GM23338 (cell line): ENCODE measurements at regions not wholly inside any gene's neighbourhood (a gene's known extent, or its start where the extent isn't known, plus 50 kb on each side); places are given as distances from the start of the nearest gene placed in this dataset.
A peak's percentile ranks its signal among the peaks of the same experiment; 100 is the strongest.

Experiments
- ATAC-seq: fragments of 200-7000 bp; cut with Tn5 transposase; 3 replicates; pipeline ENCODE4 v1.9.1; 2020
- DNase-seq: peaks from one replicate; pipeline ENCODE4 v3.0.0-alpha.2; 2015; ENCODE audit warnings: low spot score
- H2AFZ ChIP-seq: fragments of 200-600 bp; sonication (generic); 2 replicates; pipeline ENCODE4 v1.8.0; 2016; ENCODE audit warnings: antibody characterized with exemption, mild to moderate bottlenecking, moderate library complexity
- H3F3A ChIP-seq: fragments of 200-600 bp; sonication (generic); replicated peaks from 2 replicates; pipeline ENCODE4 v1.8.0; 2017; ENCODE audit warnings: antibody characterized with exemption, mixed run types, low read depth
- H3K27ac ChIP-seq: fragments of 200-600 bp; sonication (generic); 2 replicates; pipeline ENCODE4 v1.6.1; 2016; ENCODE audit warnings: low read depth
- H3K27me3 ChIP-seq: fragments of 200-600 bp; sonication (generic); 2 replicates; pipeline ENCODE4 v1.8.0; 2016; ENCODE audit warnings: mild to moderate bottlenecking, mixed run types, moderate library complexity; ENCODE audit not compliant: insufficient read depth
- H3K36me3 ChIP-seq: fragments of 200-600 bp; sonication (generic); 2 replicates; pipeline ENCODE4 v1.8.0; 2016; ENCODE audit warnings: mild to moderate bottlenecking; ENCODE audit not compliant: insufficient read depth
- H3K4me1 ChIP-seq: fragments of 200-600 bp; sonication (generic); 2 replicates; pipeline ENCODE4 v1.8.0; 2016; ENCODE audit warnings: mild to moderate bottlenecking, moderate library complexity; ENCODE audit not compliant: insufficient read depth
- H3K4me2 ChIP-seq: fragments of 200-600 bp; sonication (generic); 2 replicates; pipeline ENCODE4 v1.7.1; 2017; ENCODE audit warnings: mixed run types
- H3K4me3 ChIP-seq: fragments of 200-600 bp; sonication (generic); 2 replicates; pipeline ENCODE4 v1.6.1; 2016; ENCODE audit warnings: mixed run types
- H3K79me2 ChIP-seq: fragments of 200-600 bp; sonication (generic); replicated peaks from 2 replicates; pipeline ENCODE4 v1.8.0; 2017; ENCODE audit warnings: mild to moderate bottlenecking; ENCODE audit not compliant: insufficient read depth
- H3K9me2 ChIP-seq: fragments of 200-600 bp; sonication (generic); 2 replicates; pipeline ENCODE4 v1.8.0; 2017; ENCODE audit not compliant: insufficient read depth
- H4K20me1 ChIP-seq: fragments of 200-600 bp; sonication (generic); replicated peaks from 2 replicates; pipeline ENCODE4 v1.8.0; 2017; ENCODE audit warnings: mild to moderate bottlenecking; ENCODE audit not compliant: insufficient read depth
- H3K27ac Mint-ChIP-seq: 2 replicates; pipeline ENCODE4 v1.8.0; 2020; ENCODE audit warnings: inconsistent platforms, mild to moderate bottlenecking, moderate library complexity, mixed read lengths
- H3K27me3 Mint-ChIP-seq: 3 replicates; pipeline ENCODE4 v1.8.0; 2022; ENCODE audit warnings: low read depth, mild to moderate bottlenecking, moderate library complexity, mixed read lengths, inconsistent platforms; ENCODE audit not compliant: insufficient read depth, poor library complexity
- H3K36me3 Mint-ChIP-seq: 3 replicates; pipeline ENCODE4 v1.8.0; 2021; ENCODE audit warnings: low read depth, mild to moderate bottlenecking, inconsistent platforms, moderate library complexity, mixed read lengths
- H3K4me1 Mint-ChIP-seq: 3 replicates; pipeline ENCODE4 v1.8.0; 2020; ENCODE audit warnings: mild to moderate bottlenecking, inconsistent platforms, mixed read lengths
- H3K4me3 Mint-ChIP-seq: 3 replicates; pipeline ENCODE4 v1.8.0; 2021; ENCODE audit warnings: moderate library complexity, mild to moderate bottlenecking, inconsistent platforms, mixed read lengths
- H3K9me3 Mint-ChIP-seq: 3 replicates; pipeline ENCODE4 v1.8.0; 2020; ENCODE audit warnings: moderate library complexity, mild to moderate bottlenecking, inconsistent platforms, mixed read lengths
- CREB1 ChIP-seq: fragments of 250-450 bp; sonication (Bioruptor Pico); IDR thresholded peaks from 2 replicates; pipeline ENCODE4 v1.5.0; 2020; ENCODE audit warnings: low read depth, mild to moderate bottlenecking, moderate library complexity
- CTCF ChIP-seq, 2 experiments: fragments of 200-600 bp in 1 of 2; sonication (generic) in 1 of 2; conservative IDR thresholded peaks; 2 replicates each; pipeline versions ENCODE4 v1.5.1 to v1.6.1; 2016 to 2017; ENCODE audit warnings: antibody characterized with exemption in 2 of 2, low read depth in 2 of 2, mild to moderate bottlenecking in 2 of 2, moderate library complexity in 1 of 2
- ETS1 ChIP-seq: IDR thresholded peaks from 2 replicates; pipeline ENCODE4 v1.6.1; 2016; ENCODE audit warnings: antibody characterized with exemption
- EZH2phosphoT487 ChIP-seq: fragments of 200-600 bp; sonication (generic); IDR thresholded peaks from one replicate; pipeline ENCODE4 v1.8.1; 2018; ENCODE audit warnings: antibody characterized with exemption; ENCODE audit not compliant: unreplicated experiment
- JUNB ChIP-seq: IDR thresholded peaks from one replicate; pipeline ENCODE4 v1.6.1; 2016; ENCODE audit warnings: antibody characterized with exemption; ENCODE audit not compliant: unreplicated experiment
- NANOG ChIP-seq: IDR thresholded peaks from 2 replicates; pipeline ENCODE4 v1.6.1; 2016; ENCODE audit warnings: antibody characterized with exemption, borderline replicate concordance
- POLR2AphosphoS5 ChIP-seq: IDR thresholded peaks from 2 replicates; pipeline ENCODE4 v1.6.1; 2016; ENCODE audit warnings: antibody characterized with exemption, low read depth
- STAT1 ChIP-seq: IDR thresholded peaks from one replicate; pipeline ENCODE4 v1.6.1; 2016; ENCODE audit warnings: antibody characterized with exemption; ENCODE audit not compliant: unreplicated experiment
- ZNF114 ChIP-seq: fragments of 250-450 bp; sonication (Bioruptor Pico); IDR thresholded peaks from 2 replicates; pipeline ENCODE4 v1.5.0; 2020; ENCODE audit warnings: mild to moderate bottlenecking, moderate library complexity
- ZNF331 ChIP-seq: fragments of 250-450 bp; sonication (Bioruptor Pico); IDR thresholded peaks from 2 replicates; pipeline ENCODE4 v1.5.0; 2020; ENCODE audit warnings: low read depth, mild to moderate bottlenecking, moderate library complexity
- ZNF462 ChIP-seq: fragments of 250-450 bp; sonication (Bioruptor Pico); IDR thresholded peaks from 2 replicates; pipeline ENCODE4 v1.5.0; 2020; ENCODE audit warnings: mild to moderate bottlenecking, moderate library complexity

- H3K4me1 ChIP-seq, result peaks cover 20% of the 10 kb centered on the region
- no peaks in the 10 kb centered on the region for H3K36me3 ChIP-seq
- TF ChIP-seq ZNF331 (no peak), EZH2phosphoT487 (no peak), CREB1 (no peak), ETS1 (no peak), STAT1 (no peak), ZNF114 (no peak), JUNB (no peak), NANOG (no peak)
- no peaks in the 10 kb centered on the region for H4K20me1 ChIP-seq
- no peak overlapping the region for H3K4me3 Mint-ChIP-seq
- no peaks in the 10 kb centered on the region for H3K9me2 ChIP-seq
- H3K36me3 Mint-ChIP-seq, result no peaks in the 10 kb centered on the region
- H2AFZ ChIP-seq, result peak overlapping the region; percentile 30; the same call in 1 of the 2 replicates
- H3K4me3 ChIP-seq, result no peak overlapping the region
- no peak overlapping the region for H3K4me2 ChIP-seq
- peaks cover 6% of the 10 kb centered on the region for H3K27me3 Mint-ChIP-seq
- ATAC-seq, result no peak
- H3K27me3 ChIP-seq, result no peaks in the 10 kb centered on the region
- peaks cover 13% of the 10 kb centered on the region; the same call in 2 of the 3 replicates for H3K4me1 Mint-ChIP-seq
- H3F3A ChIP-seq, result no peaks in the 10 kb centered on the region
- no peaks in the 10 kb centered on the region for H3K9me3 Mint-ChIP-seq
- H3K27ac Mint-ChIP-seq, result no peak overlapping the region
- DNase-seq, result no peak
- H3K79me2 ChIP-seq, result no peaks in the 10 kb centered on the region
- H3K27ac ChIP-seq, result no peak overlapping the region
Measured at GRCh38 chr9:71515626-71516025, 252.7 kb downstream of the CEMIP2 start.

GRCh38 chr9:71515107-71515506 lies 253.2 kb downstream of the CEMIP2 start:
- H3K36me3 ChIP-seq, result no peaks in the 10 kb centered on the region
- no peak overlapping the region for H3K27ac ChIP-seq
- H3K4me2 ChIP-seq, result no peak overlapping the region
- no peaks in the 10 kb centered on the region for H3K9me2 ChIP-seq
- H4K20me1 ChIP-seq, result no peaks in the 10 kb centered on the region
- Mint-ChIP-seq H3K4me3 (no peak overlapping the region), H3K9me3 (no peaks in the 10 kb centered on the region), H3K4me1 (peaks cover 13% of the 10 kb centered on the region; the same call in 2 of the 3 replicates), H3K36me3 (no peaks in the 10 kb centered on the region), H3K27ac (no peak overlapping the region), H3K27me3 (peaks cover 6% of the 10 kb centered on the region)
- DNase-seq, result no peak
- H3K4me3 ChIP-seq, result no peak overlapping the region
- peaks cover 19% of the 10 kb centered on the region for H3K4me1 ChIP-seq
- H2AFZ ChIP-seq, result no peak overlapping the region; the same call in 1 of the 2 replicates
- ATAC-seq, result no peak
- H3F3A ChIP-seq, result no peaks in the 10 kb centered on the region
- H3K27me3 ChIP-seq, result no peaks in the 10 kb centered on the region
- H3K79me2 ChIP-seq, result no peaks in the 10 kb centered on the region
- TF ChIP-seq POLR2AphosphoS5 (no peak), ZNF462 (CRISPR knock-in tag) (no peak), ZNF331 (no peak), ZNF114 (no peak), NANOG (no peak), CTCF (conservative IDR thresholded peaks at IDR 0.05; ENCODE audit: low read depth in 2 of 2) (no peak)
